HS-5 (cell line): ENCODE measurements at regions not wholly inside any gene's neighbourhood (a gene's known extent, or its start where the extent isn't known, plus 50 kb on each side); places are given as distances from the start of the nearest gene placed in this dataset.

Experiments used
- DNase-seq: peaks from one replicate; pipeline ENCODE4 v3.0.0-alpha.2; 2012; ENCODE audit warnings: low read depth

- DNase-seq = no peak
Observed at GRCh38 chrX:20472148-20472547, 205.4 kb upstream of the RPS6KA3 start.

DNA sequence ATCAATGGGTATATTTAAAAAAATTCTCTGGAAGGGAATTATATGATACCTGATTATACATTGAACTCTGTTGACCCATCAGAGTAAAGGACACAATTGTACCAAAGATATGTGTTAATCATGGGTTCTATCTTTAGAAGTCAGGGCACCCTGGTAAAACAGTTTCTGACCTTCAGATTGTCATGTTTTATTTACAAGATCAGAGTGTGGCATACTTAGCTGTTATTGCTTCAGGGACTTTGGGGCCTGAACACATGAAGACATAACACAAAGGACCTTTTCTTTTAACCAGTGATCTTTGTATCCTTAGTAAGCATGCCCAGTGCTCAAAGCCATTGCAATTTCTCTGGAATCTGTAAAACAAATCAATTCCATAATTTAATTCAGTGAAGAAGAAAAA lies 204.8 kb upstream of the RPS6KA3 start:
- no peak for DNase-seq

DNA sequence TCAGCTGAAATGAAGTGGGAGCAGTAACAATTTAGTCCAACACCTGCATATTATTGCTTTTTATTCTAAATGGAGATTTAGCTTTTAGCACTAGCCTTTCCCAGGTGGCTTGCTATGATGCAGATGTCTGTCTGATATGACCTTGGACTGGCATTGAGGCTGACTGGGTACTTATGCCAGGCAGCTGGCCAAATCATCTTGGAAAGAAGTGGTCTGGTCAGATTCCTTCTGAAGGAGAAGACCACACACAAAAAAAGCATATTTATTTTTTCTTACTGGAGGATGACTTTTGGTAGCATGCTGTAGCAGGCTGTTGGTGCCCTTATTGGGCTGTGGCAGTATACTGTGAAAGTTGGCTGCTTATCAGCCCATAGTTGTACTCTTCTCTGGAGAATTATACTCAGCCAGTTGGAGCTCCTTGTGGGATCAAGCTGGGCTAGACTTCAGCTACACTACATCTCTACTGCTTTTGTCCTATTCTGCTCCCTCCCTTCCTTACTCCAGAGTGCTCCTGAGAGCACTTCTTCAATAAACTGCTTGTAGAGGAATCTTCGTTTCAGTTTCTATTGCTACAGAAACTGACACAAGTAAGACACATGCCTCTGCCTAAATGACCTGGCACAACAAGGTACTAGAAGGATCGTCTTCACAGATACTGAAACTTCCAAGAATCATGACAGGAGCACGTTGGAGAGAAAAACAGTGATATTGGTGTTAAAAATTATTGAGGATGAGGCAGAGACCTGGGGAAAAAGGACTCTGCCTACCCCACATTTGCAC lies 196.8 kb upstream of the RPS6KA3 start:
- no peak for DNase-seq

GRCh38 chrX:20461576-20461975 lies 194.9 kb upstream of the RPS6KA3 start:
- DNase-seq = peak; percentile 16

DNA sequence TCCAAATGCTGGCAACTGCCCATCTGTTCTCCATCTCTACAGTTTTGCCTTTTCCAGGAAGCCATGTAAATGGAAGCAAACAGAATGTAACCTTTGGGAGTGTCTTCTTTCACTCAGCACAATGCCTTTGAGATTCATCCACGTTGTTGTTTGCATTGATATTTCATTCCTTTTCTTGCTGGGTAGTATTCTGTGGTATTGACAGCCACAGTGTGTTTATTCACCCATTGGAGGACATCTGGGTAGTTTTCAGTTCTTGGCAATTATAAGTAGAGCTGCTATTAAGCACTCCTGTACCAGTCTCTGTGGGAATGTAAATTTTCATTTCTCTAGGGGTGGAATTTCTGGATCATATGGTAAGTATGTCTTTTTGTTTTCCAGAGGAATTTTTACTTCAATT lies 194.3 kb upstream of the RPS6KA3 start:
- DNase-seq = no peak

GRCh38 chrX:20459410-20460350 lies 193.0 kb upstream of the RPS6KA3 start:
- DNase-seq = no peak

- DNase-seq = no peak
Observed at GRCh38 chrX:20456971-20457370, 190.3 kb upstream of the RPS6KA3 start.

GRCh38 chrX:20455001-20455400 lies 188.3 kb upstream of the RPS6KA3 start:
- DNase-seq = no peak

GRCh38 chrX:20454117-20454516 lies 187.4 kb upstream of the RPS6KA3 start:
- DNase-seq = no peak

DNA sequence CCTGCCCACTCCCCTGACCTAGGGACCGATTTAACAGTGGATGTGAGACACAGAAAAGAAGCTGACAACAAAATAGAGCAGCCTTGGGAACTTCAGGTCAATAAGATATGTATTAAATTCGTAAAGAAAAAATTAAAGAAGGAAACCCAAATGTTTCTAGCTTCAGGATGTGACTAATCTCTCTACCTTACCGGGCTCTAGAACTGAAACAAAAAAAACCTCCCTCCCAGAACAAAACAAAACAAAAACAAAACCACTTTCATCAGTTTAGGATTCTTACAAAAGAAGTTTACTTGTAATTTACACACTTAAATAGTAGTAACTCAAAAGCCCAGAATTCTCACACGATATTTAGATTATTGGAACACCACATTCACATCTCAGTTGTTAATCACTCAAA lies 185.8 kb upstream of the RPS6KA3 start:
- no peak for DNase-seq

DNA sequence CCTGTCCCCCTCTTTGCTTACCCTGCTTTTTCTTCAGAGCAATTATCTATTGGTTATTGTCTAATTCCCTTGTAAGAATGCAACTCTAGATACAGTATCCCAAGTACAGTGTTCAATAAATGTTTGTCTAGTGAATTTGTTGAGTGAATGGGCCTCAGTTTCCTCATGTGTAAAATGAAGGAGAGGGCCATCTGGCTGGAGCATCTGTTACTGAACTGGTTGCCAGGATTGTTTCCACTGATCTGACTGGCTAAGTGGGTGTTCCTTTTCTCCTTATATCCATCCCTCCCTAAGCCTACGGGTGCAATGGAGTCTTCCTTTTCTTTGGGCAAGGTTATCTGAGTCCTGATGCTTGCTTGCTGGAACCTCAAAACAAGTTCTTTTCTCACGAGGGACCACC lies 185.2 kb upstream of the RPS6KA3 start:
- DNase-seq = no peak

- DNase-seq = no peak
Observed at GRCh38 chrX:20445109-20445508, 178.4 kb upstream of the RPS6KA3 start.

GRCh38 chrX:20442597-20442996 lies 175.9 kb upstream of the RPS6KA3 start:
- peak; percentile 42 for DNase-seq

DNA sequence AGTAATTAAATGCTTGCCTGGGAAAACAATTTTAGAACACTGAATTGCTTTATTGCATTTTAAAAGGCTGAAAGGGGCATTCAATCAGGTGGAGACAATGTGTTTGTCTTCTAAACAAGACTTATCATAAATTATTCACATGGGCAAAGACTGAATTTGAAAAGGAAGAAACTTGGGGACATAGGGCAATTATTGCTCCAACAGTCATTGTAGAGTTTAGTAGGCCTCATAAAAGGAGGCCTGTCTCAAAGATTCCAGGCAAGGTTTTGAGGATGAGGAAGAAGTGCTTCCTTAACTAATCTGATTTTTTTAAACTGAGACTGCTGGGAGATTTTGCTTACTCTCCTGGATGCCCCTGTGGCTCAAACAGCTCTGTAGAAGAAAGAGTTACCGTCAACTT lies 174.4 kb upstream of the RPS6KA3 start:
- no peak for DNase-seq

DNA sequence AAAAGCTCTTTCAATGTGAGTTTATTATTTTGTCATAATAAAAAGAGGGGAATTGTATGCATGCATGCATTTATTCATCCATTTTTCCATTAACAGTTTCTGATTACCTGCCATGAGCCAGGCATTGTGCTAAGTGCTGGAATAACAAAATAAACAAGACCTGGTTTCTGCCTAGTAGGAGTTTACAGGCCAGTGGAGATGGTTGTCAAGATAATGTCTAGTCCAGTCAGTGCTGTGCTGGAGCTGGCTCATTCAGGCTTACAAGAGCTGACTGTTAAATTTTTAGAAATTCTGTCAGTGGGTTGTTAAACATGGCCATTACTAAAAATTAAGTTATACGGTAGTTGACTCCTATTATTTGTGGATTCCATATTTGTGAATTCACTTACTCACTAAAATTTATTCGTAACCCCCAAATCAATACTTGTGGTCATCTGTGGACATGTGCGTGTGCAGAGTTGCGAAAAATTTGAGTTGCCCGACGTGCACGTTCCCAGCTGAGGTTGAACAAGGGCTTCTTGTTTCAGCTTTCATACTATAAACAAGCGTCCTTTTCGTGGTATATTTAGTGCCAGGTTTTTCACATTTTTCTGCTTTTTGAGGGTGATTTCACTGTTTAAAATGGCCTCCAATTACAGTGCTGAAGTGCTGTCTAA lies 172.3 kb upstream of the RPS6KA3 start:
- DNase-seq = no peak

DNA sequence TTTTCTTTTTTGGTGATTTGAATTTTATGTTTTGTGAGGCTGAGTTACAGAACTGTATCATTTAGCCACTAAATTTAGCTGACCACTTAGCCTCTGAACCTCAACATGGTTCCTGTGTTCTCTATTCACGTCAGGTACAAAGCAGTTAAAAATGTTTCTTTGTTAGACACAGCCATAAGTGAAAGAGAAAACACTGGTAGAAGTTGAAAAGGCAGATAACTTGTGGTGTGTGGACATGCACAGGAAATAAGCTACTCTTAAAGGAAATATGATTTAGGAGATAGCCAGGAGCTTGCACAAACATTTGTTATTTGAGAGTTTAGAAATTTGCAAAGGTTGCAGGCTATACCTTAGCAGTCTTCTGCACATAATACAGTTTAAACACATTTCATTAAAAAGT lies 171.0 kb upstream of the RPS6KA3 start:
- no peak for DNase-seq

DNA sequence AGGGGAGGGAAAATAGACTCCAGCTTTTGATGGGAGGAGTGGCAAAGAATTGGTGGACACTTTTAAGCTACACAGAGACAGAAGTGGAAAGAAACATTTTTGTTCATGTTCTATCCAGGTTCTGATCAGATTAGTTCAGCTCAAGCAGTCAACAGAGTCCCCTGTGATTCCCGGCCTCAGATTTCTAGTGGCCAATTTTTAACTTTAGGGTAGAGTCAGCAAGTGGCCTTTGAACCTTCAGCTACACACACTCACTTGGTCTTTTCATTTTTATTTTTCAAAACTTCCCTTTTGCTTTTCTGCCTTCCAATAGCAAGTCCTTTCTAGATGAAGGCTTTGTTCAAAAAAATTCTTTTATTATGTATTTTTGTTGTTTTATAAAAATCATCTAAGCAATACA lies 169.2 kb upstream of the RPS6KA3 start:
- DNase-seq = no peak

DNA sequence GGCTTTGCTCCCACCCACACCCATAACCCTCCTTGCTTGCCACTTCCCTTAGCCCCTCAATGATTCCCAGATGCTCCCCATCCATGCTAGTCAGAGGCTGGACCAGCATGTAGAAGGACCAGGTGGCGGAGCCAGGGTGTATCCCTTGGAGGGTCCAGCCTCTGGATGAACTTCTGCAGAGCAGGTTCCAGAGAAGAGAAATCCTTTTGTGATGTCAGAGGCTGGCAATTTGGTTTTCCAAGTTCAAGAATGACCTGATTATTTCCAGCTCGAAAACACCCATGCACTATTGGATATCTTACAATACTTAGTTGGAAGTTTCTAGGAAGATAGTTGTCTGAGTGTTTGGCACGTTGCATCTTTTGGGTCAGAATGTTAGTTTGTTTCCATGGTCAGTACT lies 168.3 kb upstream of the RPS6KA3 start:
- no peak for DNase-seq

DNA sequence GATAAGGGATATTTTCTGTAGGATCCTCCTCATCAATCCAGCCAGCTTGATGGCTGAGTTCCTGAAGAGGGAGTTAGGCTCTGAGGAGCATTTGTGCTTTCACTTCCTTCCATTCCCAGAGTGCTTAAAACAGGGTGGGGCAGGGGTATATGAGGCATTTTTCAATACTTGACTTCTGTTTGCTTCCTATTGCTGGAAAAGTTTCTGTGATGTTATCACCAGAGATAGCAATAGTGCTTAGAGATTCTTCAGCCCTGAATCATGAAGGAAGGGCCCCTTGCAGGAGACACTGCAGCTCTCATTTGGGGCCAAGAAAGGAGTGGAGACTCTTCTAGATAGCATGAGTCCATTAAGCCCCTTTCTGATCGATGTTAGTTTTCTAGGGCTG lies 166.7 kb upstream of the RPS6KA3 start:
- DNase-seq = no peak

DNA sequence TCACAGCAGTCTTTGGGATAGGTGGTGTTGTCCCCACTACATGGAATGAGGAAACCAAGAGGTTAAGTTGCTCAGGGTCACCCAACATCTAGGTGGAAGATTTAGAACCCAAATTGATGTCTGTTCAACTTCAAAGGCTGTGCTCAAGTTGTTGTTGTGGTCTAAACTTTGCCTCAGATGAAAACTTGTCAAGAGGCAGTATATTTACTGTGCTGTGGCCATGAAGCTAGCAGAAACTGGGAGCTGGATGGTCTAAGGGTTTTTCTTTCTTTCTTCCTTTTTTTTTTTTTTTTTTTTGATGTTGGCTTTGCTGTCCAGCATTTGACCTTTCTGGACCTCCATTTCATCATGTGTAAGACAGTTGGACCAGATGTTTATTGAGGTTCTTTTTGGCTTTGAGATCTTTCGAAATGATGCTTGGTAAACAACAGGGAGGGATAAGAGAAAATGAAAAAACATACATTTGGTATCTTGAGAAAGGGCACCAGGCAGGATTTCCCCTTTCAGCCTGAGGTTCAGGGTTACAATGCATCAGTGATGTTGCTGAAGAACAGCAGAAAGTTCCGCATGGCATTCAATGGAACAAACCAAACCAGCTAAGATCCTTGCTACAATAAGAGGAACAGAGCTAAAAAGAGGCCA lies 166.2 kb upstream of the RPS6KA3 start:
- DNase-seq = no peak

DNA sequence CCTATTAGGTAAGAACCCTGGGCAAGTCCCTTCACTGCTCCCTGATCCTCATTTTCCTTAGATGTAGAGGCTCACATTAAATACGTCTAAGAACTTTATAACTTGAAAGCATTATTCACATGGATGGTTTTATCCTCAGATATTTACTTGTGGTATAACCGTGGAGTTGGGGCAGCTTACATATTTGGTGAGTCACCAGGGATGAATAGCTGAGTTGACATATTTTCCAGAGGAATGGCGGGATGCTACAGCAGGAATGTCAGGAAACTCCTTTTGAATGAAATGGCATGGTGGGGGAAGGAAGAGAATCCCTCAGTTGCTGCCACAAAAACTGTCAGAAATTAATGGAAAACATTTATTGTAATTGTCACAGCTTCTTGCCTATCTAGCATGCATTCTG lies 165.3 kb upstream of the RPS6KA3 start:
- DNase-seq = no peak

- no peak for DNase-seq
Observed at GRCh38 chrX:20431486-20431885, 164.8 kb upstream of the RPS6KA3 start.
